HK-2 (cell line): ENCODE measurements at regions not wholly inside any gene's neighbourhood (a gene's known extent, or its start where the extent isn't known, plus 50 kb on each side); places are given as distances from the start of the nearest gene placed in this dataset.

Experiments
- DNase-seq: peaks from one replicate; pipeline ENCODE4 v3.0.0-alpha.2; 2018; ENCODE audit not compliant: unreplicated experiment

DNA sequence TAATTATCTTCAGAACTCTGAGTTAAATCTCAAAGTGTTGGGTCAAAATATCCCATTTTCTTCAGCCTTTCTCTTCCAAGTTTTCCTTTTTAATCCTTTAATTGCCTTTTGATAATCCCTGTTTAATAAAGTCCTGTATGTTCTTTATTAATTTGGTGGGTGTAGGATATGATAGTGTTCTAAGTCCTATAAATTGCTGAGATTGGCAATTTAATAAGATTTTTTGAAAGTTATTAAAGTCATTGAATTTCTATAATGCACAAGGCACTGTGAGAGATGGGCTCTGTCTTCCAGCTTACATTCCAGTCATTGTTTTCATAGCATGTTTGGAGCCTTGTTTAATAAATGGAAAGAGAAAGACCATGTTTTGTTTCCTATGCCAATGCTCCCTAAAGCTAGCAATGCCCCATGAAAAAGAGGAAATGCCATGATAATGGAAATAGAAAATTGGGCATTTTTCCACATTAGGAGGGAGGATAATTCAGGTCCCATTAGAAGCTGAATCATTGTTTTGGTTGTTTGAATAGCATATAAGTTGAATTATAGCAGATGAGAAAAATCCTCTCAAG is 404.8 kb downstream of the CD109 start:
- DNase-seq = no peak

DNA sequence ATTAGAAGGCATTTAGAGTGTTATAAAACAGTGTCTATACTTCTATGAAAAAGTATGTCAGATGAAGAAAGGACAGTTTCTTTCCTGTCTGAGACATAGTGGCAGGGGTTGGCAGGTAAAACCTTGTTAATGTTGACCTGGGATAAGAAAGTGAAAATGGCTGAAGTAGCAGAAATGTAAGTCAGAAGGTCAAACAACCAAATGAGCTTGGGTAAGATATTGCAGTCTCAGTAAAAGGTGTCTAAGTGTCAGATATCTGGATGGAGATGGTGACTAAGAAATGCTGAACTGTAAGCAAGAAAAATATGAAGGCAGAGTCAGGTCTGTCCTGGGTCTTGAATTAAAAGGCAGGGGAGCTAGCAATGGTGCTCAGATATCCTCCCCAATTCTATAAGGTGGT is 400.3 kb downstream of the CD109 start:
- DNase-seq = no peak

DNA sequence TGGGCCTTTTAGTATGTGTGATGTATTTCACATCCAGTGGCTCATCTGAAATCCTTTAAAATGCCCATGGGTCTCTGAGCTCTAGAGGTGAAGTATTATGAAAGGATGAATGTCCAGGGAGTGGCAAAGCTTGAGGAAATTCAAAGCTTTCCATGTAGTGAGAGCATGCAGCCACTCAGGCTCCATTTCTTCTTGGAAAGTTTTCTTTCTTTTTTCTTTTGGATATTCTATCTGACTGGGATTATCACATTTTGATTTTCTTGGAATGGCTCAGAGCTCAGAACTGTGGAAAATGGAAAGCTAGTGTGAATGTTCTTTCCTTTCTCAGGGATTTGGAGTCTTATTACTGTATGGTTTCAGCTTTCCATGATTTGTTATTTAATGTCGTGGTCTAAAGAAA is 397.4 kb downstream of the CD109 start:
- DNase-seq = no peak

DNA sequence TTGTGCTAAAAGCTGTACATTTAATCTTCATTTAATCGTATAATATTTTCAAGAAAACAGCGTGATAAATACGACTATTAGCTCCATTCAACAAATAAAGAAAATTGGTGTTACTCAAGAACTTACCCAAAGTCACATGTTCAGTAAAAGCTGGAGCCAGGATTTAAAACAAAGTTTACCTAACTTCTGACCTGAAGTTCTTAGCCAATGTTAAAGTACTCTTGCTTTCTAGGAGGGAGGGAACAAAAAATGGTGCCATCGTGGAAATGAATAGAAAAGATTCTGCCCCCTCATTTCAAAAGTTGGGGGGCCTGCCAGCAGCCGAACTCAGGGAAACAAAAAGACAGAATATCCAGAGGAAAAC is 395.8 kb downstream of the CD109 start:
- DNase-seq = no peak

DNA sequence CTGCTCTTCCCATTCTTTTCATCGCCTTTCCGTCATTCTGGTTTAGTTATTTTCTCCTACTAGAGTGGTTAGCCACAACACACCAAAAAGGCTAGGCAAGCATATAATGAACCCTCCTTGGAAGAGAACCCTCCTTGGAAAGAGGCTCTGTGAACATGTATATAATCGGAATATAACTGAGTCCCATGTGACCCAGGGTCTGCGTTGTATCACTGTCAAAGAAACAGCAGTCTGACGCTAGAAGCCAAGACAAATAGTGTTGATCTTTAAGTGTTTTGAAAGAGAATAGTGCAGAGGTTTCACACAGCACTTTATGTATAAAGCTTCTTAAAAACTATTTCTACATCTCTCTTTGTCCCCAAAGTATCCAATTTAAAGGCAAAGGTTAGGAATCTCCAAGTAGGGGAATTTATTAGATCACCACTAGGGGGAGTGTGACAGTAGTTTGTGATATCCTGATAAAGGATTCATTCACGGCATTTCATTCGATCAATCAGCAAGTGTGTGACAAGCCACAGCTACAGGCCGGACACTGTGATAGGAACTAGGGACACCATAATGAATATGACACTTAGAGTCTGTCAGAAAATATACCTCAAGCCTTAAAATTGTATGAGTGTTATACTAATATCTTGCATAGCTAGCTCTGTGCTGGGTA is 395.3 kb downstream of the CD109 start:
- DNase-seq = no peak

DNA sequence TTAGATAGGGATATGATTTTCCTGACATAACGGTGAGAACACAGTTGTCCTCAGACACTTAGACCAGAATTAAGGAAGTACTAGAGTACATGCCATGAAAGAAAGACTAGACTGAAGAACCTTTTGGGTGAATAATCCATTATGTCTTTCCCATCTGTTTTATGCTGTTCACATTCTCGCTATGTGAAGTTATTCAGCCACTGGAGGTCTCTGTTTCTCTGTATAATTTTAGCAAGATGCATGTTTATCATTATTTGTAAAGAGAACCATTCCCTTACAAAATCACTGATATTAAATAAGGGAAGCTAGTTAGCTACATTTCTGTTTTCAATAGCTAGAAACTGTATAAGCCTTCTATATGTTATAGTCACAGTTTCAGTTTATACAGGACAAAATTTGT is 391.9 kb downstream of the CD109 start:
- DNase-seq = no peak

DNA sequence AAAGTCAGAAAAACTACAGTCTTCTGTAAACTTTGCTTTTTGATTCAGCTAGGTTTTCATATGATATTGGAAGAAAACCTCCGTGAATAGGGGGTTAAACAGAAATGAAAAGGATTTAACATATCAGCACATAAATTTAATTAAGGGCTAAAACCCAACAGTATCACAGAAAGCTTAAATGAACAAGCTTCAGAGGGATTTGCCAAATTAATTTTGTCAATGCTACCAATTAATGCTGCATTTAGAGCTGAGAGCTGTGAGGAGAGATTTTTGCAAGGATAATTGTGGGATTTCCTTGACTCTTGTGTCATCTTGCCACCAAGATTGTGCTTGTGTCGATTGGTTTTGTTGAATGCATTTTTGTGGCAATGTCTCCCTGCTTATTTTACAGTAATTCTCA is 379.9 kb downstream of the CD109 start:
- no peak for DNase-seq

DNA sequence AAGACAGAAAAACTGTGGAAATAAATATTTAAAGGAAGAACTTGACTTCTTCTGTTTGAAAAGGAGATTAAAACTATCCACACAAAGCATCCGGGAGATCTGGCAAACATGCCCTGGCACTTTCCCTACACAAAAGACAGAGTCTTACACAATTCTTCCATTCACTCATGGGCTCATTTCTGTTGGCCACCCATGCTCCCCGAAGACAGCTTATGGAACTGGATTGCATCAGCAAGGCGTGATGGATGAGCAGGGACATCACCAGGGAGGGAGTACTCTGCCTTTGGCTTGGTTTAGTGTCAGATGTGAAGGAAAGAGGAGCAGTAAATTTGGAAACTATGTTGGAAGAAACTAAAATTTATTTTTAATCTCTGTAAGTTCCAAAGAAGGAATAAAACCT is 379.3 kb downstream of the CD109 start:
- no peak for DNase-seq

DNA sequence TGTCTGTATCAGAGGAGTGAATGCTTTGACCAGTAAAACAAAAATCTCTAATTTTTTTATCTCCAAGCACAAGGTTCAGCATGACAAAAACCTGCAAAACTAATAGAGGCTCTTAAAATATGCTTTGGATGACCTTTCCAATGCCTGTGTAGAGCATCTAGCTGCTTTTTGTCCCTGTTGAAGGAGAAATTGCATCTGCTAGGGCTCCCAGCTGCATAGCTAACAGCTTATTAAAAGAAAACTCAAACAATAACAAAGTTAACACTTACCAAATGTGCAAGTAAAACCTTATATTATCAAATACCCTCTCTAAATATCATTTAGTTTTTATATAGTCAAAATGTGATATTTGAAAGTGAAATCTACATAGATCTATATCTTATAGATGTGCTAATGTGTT is 378.6 kb downstream of the CD109 start:
- DNase-seq = no peak

DNA sequence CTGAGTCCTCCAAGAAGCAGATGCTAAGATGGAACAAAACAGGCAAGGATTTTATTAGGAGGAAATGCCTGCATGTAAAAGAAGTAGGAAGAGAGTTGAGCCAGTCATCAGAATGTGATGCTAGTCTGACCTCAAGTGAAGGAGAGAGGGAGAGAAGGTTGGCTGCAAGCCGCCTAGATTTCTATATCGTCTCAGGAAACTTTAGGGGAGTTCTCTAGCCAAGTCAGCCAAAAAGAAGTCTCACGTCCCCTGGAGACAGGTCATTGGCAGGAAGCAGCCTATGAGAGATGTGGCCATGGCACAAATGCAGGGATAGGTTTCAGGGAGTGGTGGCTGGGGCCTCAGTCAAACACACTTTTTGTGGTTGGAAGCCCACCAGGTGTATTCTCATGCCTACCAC is 378.0 kb downstream of the CD109 start:
- DNase-seq = no peak

DNA sequence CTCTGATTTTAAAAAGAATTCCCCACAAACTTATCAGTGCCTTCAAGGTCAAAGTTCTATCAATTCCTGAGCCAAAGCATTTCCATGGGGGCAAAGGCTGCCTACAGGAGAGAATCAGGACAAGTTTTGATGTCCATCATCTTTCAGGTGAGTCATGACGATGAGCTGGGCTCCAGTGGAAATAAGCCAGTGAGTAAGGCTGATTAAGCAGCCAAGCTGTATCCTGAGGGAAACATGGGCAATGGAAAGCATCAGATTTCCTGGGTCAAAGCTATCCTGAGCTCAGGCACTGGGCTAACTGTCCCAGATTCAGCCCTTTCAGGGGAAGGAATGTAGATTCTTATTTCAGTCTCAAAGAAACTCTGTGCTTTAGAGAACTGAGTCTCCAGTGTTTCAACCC is 377.4 kb downstream of the CD109 start:
- no peak for DNase-seq

DNA sequence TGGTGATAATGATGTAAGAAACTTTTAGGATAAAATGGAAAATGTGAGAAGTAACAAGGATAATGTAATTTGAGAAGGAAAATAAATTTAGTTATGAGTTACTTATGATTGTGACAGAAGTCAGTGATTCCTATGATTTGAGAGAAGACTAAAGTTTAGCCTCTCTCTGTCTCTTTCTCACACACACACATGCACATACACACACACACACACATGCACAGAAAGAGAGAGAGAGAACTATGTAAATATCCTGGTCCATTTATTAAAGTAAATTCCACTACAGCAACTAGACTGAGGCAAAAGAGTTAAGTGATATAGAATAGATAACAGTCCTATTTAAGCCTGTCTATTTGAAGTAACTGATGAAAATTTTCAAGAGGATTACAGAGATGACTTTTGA is 375.2 kb downstream of the CD109 start:
- no peak for DNase-seq

DNA sequence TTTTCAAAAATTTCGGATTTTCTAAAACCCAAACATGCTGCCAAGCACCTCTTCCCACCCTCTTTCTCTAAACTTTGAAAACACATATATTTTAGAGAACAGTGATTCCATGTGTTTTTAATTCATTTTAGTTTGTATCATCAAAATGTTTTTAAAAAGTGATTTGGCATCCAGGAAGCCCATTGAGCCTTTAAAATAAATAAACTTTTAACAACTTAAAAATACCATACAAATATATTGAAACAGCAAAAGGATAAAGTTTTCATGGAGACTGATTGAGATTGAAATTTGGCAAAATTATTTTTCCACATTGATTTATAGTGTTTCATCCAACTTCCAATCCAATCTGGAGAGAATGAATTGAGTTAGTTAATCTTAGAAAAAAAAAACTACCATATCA is 374.7 kb downstream of the CD109 start:
- DNase-seq = no peak

DNA sequence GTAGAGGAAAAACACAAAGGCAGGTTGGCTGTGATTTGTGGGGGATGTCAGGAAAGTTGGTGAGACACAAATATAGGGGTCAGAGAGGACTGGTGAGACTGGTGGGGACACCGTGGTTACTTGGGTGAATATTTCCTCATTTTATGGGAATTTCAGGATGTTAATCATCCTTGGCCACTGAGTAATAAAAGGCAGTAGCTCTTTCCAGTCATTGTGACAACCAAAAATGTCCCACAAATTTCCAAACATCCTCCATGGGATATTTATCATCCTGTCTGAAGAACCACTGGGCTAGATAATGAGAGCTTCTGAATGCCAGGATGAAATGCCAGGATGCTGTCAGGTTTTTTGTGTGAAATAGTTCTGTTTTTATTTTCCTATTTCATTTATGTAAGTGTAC is 374.1 kb downstream of the CD109 start:
- no peak for DNase-seq

DNA sequence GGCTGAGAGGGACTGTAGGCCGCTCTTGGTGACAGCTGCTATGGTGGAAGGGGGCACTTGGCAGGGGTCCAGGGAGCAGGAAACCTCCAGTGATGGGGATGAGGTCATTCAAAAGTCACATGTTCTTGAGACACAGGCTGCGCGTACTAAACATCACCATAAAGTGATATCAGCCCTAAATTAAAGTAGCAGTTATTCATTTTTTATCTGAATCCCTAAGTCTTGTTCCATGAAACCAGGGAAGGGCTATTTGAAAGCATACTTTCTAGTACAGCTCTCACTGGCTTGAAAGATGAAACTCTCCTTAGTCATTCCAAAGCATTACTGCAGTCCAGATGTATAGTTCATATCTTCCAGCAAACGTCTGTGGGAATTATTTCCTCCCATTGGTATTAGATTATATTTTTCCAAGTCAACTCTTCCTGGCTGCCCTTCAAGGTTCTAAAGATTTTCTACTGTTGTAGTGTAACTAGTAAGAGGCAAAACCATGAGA is 373.1 kb downstream of the CD109 start:
- no peak for DNase-seq

DNA sequence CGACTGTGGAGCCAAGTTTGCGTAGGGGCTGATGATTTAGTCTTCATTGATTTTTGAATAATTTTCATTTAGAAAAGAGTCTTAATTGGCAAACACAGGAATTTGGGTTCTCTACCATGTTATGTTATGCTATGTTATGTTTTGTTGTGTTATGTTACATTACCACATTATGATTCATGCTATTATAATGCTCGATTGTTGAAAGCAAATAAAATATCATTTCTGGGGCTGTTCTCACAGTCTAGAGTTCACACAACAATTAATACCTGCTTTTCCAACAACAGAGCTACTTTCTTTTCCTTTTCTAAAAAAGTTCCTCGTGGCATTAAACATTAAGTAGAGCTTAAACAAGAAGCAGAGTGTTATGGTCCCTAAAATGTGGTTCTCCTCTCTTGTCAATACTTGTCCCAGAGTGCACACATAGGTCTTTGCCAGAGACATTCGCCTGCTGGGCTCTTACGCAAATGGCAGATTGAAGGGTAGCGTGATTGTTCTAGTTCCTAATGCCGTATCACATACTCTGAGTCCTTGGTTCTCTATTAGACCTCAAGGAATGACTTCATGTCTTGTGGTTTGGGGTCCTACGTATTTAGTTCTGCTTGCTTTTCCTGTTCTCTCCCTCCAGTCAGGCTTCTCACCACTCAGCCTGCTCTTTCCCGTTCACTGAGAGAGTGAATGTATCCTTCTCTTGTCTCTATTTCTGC is 370.3 kb downstream of the CD109 start:
- DNase-seq = no peak

DNA sequence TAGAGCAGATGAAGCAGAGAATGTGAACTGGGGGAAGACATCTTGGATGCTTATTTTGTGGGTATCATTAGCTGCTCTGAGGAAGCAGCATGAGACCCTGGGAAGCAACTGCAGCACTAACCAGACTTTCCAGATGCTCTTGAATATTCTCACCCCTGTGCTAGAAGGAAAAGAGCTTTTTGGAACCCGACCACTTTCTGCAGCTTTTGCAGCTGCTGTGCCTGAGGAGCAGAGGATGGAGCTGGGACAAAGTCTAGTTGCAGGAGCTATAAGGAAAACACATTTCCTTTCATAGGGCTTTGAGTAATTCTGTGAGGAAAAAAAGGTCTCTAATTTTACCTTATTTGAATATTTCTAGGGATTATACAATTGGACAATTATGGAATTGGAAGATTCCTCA is 369.7 kb downstream of the CD109 start:
- DNase-seq = no peak

DNA sequence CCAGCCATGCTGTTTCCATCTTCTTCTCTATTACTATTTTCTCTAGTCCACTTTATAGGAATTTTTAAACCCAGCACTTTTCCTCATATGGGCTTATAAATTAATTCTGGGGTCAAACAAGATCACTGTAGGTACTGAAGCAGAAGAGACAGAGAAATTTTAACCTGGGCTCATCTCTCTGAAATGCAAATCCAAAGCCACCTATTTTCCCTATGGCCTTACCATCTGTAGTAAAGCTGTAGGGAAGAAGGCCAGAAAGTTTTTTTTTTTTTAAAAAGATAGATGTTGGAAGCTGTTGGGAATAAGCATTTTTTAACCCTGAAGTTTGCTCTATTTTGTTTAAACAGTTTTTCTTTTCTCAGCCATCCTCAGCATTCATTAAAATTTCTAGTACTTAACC is 367.4 kb downstream of the CD109 start:
- no peak for DNase-seq

DNA sequence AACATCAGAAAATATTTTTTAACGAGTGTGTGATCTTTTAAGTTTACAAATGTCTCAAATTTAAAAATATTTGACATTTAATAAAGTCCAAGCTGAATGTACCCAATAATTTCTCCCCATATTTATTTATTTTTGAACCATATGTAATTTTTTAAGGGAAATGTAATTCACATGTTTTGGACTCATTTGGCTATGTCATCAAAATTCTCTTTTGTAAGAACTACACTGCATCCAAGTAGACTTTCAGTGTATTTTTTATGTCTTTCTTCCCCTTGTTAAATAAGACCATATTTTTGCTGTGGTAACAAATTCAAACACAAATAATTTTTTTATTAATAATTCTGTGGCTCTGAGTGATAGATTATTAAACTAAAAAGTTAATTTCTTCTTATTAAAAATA is 365.2 kb downstream of the CD109 start:
- DNase-seq = no peak

DNA sequence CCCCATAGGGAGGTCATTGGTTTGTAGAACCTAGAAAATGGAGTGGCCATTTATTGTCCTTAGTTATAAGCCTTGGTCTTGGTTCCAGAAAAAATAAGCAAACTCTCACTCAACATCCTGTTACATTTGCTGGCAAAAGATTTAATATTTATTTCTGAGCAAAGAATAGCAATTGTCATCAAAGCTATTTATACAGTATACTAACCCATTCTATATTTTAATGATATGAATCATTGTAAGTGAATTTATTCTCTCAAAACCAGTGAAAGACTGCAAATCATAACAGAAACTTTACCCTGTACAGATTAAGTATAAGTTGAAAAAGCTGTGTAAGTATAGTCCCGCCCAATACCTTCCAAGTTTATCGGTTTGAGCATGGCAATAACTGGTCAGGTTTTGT is 364.4 kb downstream of the CD109 start:
- DNase-seq = no peak

DNA sequence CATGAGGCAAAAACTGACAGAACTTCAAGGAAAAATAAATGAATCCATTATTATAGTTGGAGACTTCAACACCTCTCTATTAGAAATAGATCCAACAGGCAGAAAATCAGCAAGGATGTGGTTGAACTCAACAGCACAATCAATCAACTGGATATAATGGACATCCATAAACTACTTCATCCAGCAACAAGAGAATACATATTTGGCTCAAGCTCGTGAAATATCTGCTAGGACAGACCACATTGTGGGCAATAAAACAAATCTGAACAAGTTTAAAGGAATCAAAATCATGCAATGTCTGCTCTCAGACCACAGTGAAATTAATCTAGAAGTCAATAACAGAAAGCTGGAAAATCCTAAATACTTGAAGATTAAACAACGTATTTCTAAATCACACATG is 362.6 kb downstream of the CD109 start:
- no peak for DNase-seq

DNA sequence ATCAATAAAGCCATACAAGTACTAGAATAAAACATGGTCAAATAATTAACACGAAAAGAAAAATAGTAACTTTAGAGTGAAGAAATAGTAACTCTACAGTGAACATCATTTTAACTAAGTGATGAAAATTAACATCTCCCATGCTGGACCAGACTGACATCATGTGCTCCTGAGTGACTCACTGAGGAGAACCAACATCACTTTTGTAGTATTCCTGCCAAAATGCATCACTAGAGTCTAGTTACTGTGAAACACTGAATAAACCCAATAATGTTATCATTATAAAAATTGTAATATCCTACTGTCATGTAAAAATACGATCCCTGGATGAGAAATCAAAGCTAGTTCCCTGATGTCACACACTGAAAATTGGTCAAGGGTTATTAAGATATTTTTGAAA is 361.3 kb downstream of the CD109 start:
- DNase-seq = no peak

DNA sequence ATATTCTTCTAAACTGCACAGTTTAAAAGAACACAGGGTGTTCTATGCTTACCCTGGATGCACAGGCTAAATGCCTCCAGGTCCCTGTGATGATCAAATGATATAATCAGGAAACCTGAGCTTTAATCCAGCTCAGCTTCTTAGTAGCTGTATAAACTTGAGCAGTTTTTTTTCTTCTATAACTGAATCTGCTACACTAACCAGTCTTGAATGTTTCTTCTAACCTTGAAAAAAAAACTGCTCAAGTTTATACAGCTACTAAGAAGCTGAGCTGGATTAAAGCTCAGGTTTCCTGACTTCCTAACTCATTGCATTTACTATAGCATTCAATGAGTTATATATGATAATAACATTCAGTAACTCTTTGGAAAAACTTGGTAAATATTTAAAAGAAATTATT is 358.2 kb downstream of the CD109 start:
- no peak for DNase-seq

DNA sequence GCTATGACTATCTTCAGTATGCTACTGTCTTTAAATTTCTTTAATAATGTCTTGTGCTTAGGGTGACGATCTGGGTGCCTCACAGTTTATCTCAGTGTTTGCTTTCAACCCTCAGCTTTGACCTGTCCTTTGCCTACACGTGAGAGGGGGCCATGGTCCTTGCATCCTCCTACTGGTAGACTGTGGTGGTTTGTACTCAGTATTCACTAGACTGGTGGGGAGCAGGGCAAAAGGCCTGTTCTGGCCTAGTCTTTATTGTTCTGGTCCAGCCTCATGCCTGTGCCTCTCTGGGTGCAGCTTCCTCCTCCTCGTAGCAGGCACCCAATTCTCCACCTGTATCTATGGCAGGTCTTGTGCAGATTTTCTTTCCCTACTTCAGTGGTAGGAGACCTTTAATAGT is 354.9 kb downstream of the CD109 start:
- DNase-seq = no peak
